Upper lobe of left lung (tissue), 4 donors: ENCODE measurements at regions not wholly inside any gene's neighbourhood (a gene's known extent, or its start where the extent isn't known, plus 50 kb on each side); places are given as distances from the start of the nearest gene placed in this dataset.

Source experiments
- POLR2A ChIP-seq, 4 donors: fragments of 450-650 bp; IDR thresholded peaks; one replicate each; pipeline ENCODE4 v1.5.1; 2016 to 2017; ENCODE audit warnings: antibody characterized with exemption in 4 of 4, mild to moderate bottlenecking in 2 of 4
- POLR2AphosphoS5 ChIP-seq, 2 donors: sonication (generic); formaldehyde crosslinking; IDR thresholded peaks; one replicate each; pipeline ENCODE4 v1.5.1; 2017; ENCODE audit warnings: antibody characterized with exemption in 2 of 2

DNA sequence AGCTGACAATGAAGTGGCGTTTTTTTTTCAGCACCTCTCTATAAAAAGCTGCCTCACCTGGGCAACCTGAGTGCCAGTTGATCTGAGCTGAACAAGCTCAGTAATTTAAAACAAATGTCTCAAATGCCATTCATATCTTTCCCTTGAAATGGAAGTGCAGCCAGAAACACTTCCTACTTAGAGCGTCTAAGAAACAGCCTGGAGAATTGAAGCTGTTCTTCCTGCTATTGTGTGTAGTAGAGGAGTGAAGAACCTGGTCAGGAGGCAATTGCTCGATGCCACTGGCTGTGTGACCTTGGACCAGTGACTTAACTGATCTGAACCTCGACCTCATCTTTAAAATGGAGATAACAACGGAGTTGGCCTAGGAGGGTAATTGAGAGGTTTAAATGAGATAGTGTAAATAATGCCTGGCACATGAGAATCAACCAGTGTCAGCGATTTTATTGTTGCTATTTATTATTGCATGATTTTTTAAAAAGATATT, 95.4 kb upstream of the FOXQ1 start:
- no peak for TF ChIP-seq POLR2AphosphoS5 (IDR thresholded peaks at IDR 0.05)
- no peak for TF ChIP-seq POLR2A (IDR thresholded peaks at IDR 0.05)
